Kidney capillary endothelial cell (primary cell): ENCODE measurements at regions not wholly inside any gene's neighbourhood (a gene's known extent, or its start where the extent isn't known, plus 50 kb on each side); places are given as distances from the start of the nearest gene placed in this dataset.

Source experiments
- DNase-seq: peaks from one replicate; pipeline ENCODE4 v3.0.0-alpha.2; 2018; ENCODE audit warnings: low spot score

- DNase-seq = no peak
These were observed 213.2 kb downstream of the ERMARD start for GRCh38 chr6:169964486-169965180.

- DNase-seq = no peak
These were observed 212.3 kb downstream of the ERMARD start for GRCh38 chr6:169963581-169964297.

- no peak for DNase-seq
These were observed 211.4 kb downstream of the ERMARD start for GRCh38 chr6:169962604-169963469.

- peak; percentile 17 for DNase-seq
These were observed 210.5 kb downstream of the ERMARD start for GRCh38 chr6:169961772-169962561.

GRCh38 chr6:169960886-169961611 lies 209.6 kb downstream of the ERMARD start:
- no peak for DNase-seq

- no peak for DNase-seq
These were observed 209.1 kb downstream of the ERMARD start for GRCh38 chr6:169960521-169960885.

- DNase-seq = no peak
These were observed 208.6 kb downstream of the ERMARD start for GRCh38 chr6:169960003-169960344.

GRCh38 chr6:169959136-169960002 lies 207.9 kb downstream of the ERMARD start:
- no peak for DNase-seq

- no peak for DNase-seq
These were observed 207.1 kb downstream of the ERMARD start for GRCh38 chr6:169958510-169958909.

GRCh38 chr6:169957351-169957963 lies 206.0 kb downstream of the ERMARD start:
- no peak for DNase-seq

GRCh38 chr6:169956580-169956979 lies 205.2 kb downstream of the ERMARD start:
- no peak for DNase-seq

- no peak for DNase-seq
These were observed 204.5 kb downstream of the ERMARD start for GRCh38 chr6:169955731-169956437.

- no peak for DNase-seq
These were observed 203.6 kb downstream of the ERMARD start for GRCh38 chr6:169954977-169955376.

- DNase-seq = no peak
These were observed 202.3 kb downstream of the ERMARD start for GRCh38 chr6:169953686-169954085.

- DNase-seq = no peak
These were observed 199.1 kb downstream of the ERMARD start for GRCh38 chr6:169950558-169950957.

- no peak for DNase-seq
These were observed 198.2 kb downstream of the ERMARD start for GRCh38 chr6:169949511-169950097.

- no peak for DNase-seq
These were observed 195.5 kb downstream of the ERMARD start for GRCh38 chr6:169946971-169947370.

- DNase-seq = no peak
These were observed 193.7 kb downstream of the ERMARD start for GRCh38 chr6:169945117-169945516.

- DNase-seq = no peak
These were observed 193.0 kb downstream of the ERMARD start for GRCh38 chr6:169944415-169944814.
